ENCODE measurements at regions not wholly inside any gene's neighbourhood (a gene's known extent, or its start where the extent isn't known, plus 50 kb on each side); places are given as distances from the start of the nearest gene placed in this dataset.

DNA sequence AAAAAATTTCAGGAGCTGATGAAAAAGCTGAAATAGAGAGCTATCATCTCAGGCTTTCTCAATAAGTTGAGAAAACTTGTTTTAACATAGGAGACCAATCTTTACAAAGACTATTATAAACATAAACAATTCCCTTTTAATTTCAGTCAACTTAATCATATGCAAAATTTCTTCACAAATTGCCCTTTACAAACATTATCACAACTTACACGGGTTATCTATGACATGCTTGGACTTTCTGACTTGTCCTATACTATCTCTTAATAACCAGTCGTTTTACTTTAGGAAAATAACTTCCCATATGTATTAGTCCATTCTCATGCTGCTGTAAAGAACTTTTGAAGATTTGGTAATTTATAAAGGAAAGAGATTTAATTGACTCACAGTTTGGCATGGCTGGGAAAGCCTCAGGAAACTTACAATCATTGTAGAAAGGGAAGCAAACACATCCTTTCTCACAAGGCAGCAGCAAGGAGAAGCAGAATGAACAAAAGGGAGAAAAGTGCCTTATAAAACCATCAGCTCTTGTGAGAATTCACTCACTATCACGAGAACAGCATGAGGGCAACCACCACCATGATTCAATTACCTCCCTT, 1583.7 kb upstream of the CELF4 start:
- TF ChIP-seq, protein P1, sequence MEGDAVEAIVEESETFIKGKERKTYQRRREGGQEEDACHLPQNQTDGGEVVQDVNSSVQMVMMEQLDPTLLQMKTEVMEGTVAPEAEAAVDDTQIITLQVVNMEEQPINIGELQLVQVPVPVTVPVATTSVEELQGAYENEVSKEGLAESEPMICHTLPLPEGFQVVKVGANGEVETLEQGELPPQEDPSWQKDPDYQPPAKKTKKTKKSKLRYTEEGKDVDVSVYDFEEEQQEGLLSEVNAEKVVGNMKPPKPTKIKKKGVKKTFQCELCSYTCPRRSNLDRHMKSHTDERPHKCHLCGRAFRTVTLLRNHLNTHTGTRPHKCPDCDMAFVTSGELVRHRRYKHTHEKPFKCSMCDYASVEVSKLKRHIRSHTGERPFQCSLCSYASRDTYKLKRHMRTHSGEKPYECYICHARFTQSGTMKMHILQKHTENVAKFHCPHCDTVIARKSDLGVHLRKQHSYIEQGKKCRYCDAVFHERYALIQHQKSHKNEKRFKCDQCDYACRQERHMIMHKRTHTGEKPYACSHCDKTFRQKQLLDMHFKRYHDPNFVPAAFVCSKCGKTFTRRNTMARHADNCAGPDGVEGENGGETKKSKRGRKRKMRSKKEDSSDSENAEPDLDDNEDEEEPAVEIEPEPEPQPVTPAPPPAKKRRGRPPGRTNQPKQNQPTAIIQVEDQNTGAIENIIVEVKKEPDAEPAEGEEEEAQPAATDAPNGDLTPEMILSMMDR (IDR thresholded peaks at IDR 0.05) = no peak
- no peak for TF ChIP-seq EP300 (IDR thresholded peaks at IDR 0.05)
- no peak for TF ChIP-seq POLR2A (IDR thresholded peaks at IDR 0.05)
